ENCODE measurements at regions not wholly inside any gene's neighbourhood (a gene's known extent, or its start where the extent isn't known, plus 50 kb on each side); places are given as distances from the start of the nearest gene placed in this dataset.

DNA sequence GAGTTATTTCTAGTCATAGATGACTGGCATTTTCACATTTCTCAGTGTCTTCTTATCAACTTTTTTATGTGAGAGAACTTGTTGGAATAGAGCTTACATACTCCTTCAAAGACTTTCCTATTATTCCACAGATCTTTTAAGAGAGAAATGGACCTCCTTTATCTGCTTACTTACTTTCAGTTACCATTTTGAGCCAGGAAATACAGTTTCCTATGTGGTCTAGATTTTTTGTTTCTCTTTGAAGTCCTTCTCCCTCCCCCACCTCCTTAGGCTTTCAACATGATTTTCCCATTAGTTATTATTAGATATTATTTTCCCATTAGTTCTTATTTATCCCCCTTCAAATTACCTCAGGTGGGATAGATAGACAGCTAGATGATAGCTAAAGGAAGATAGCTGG lies 289.1 kb upstream of the ITGA1 start:
- no peak for DNase-seq (ENCODE audit: low spot score)

GRCh38 chr5:52502460-52502999 lies 285.2 kb upstream of the ITGA1 start:
- no peak for DNase-seq (ENCODE audit: low spot score)

DNA sequence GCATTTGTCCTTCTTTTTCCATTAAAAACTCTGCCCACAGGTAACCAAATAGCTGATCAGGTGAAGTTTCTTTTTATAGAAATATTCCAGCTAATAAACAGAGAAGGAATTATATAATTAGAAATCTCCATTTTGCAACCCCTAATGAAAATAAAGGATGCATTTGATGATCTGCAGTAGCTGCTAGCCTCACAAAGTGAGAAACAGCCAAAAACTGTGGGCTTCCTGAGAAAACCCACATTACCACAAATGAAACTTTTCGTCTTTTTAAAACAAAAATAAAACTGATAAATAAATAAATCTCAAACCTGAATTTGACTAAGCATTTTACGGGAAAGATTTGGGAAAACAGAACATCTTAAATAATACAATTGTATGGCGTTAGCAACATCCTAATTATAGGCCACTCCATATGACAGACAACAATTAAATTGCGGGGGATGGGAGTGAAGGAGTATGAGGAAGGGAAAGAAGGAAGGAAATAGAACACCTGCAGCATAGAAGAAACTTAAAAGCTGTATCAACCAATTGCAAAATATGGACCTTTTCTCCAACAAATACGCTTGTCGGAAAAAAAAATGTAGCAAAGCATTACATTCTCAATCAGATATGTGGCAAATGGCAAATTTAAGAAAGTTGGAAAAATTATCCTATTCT lies 283.0 kb upstream of the ITGA1 start:
- no peak for DNase-seq (ENCODE audit: low spot score)

DNA sequence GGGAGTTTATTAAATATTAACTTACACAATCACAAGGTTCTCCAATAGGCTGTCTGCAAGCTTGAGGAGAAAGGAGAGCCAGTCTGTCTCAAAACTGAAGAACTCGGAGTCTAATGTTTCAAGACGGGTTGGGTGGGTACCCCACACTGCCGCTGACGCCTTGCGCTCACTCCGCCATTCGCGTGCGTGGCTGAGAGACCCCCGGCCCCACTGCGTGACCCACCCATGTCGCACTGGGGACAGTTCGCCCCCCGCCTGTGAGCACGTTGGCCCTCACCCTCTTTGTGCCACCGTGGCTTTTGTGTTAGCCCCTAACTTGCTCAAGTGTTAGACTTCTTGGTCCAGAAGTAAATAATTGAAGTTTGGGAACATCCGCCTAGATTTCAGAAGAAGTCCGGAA lies 270.0 kb upstream of the ITGA1 start:
- DNase-seq (ENCODE audit: low spot score): no peak

DNA sequence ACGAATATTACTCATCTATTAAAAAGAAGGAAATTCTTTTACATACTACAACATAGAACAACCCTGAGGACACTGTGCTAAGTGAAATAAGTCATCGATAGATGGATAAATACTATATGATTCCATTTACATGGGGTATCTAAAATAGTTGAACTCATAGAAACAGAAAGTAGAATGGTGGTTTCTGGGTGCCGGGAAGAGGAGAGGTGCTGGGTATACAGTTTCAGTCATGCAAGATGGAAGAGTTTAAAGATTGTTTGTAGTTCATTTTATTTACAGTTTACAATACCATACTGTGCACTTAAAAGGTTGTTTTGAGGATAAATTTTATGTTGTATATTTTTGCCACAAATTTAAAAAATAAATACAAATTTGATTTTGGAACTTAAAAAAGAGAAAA lies 267.5 kb upstream of the ITGA1 start:
- DNase-seq (ENCODE audit: low spot score): no peak

- DNase-seq (ENCODE audit: low spot score): no peak
These were observed 266.5 kb upstream of the ITGA1 start for GRCh38 chr5:52521236-52521635.

- DNase-seq (ENCODE audit: low spot score): no peak
These were observed 264.0 kb upstream of the ITGA1 start for GRCh38 chr5:52523701-52524100.

DNA sequence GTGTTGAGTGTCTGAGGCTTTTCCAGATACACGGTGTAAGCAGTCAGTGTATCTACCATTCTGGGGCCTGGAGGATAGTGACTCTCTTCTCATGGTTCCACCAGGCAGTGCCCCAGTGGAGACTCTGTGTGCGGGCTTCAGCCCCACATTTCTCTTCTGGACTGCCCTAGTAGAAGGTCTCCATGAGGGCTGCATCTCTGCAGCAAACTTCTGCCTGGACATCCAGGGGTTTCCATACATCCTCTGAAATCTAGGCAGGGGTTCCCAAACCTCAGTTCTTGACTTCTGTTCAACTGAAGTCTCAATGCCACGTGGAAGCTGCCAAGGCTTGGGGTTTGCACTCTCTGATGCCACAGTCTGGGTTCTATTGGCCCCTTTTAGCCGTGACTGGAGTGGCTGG lies 256.6 kb upstream of the ITGA1 start:
- no peak for DNase-seq (ENCODE audit: low spot score)

GRCh38 chr5:52543594-52543993 lies 244.1 kb upstream of the ITGA1 start:
- no peak for DNase-seq (ENCODE audit: low spot score)

GRCh38 chr5:52544738-52545137 lies 243.0 kb upstream of the ITGA1 start:
- no peak for DNase-seq (ENCODE audit: low spot score)

- DNase-seq (ENCODE audit: low spot score): no peak
These were observed 233.4 kb upstream of the ITGA1 start for GRCh38 chr5:52554293-52554692.

GRCh38 chr5:52560366-52560765 lies 227.3 kb upstream of the ITGA1 start:
- no peak for DNase-seq (ENCODE audit: low spot score)

DNA sequence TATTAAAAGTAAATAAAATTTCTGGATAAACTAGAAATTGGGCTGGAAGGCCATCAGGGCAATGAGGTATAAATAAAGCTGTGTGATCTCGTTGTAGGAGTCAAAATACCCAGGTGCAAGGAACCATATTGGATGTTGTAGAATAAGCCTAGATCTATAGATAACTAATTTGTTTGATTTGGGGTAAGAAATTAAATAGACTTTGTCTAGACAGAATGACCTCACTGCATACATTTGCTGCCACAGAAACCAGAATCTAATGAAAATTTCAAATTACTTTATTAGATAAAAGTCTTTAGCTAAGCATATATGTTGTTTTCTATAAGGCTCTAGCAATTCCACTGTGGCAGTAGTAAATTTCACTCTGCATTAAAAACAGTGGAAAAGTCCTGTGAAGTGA lies 225.2 kb upstream of the ITGA1 start:
- no peak for DNase-seq (ENCODE audit: low spot score)

DNA sequence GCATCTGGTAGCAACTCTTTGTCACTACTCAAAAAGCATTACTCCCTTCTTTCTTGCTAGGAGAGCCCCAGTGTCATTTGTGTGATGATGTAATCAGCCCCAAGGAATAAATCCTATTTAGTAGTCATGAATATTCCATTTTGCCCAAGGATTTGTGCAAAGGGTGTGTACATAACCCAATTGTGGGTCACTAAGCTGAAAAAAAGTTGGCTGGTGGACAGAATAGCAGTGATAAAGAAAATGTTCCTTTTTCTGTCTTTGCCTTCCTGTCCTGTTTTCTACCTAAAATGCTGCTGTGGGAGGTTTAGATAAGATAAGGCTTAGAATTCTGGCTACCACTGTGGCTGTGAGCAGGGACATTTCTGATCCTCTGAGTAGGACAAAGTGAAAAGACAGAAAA lies 223.1 kb upstream of the ITGA1 start:
- no peak for DNase-seq (ENCODE audit: low spot score)

GRCh38 chr5:52577546-52577945 lies 210.2 kb upstream of the ITGA1 start:
- no peak for DNase-seq (ENCODE audit: low spot score)

- no peak for DNase-seq (ENCODE audit: low spot score)
These were observed 208.3 kb upstream of the ITGA1 start for GRCh38 chr5:52579391-52579790.

DNA sequence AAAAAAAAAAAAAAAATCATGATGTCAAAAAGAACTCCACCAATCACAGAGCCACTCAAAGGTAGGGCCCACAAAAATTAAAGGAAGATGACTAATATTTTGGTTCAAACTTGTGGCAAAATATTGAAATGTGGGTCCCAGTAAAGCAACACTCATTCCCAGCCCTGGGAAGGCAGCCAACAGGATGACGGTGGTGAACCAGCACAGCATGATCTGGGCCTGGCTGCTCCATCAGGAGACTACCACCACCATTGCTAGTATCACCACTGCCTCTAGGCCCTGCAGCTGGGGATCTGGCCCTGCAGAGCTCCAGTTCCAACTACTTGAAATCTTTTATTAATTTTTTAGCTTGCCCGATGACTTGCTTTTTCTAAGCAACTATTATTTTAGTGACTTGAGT lies 206.8 kb upstream of the ITGA1 start:
- DNase-seq (ENCODE audit: low spot score): no peak

- no peak for DNase-seq (ENCODE audit: low spot score)
These were observed 205.4 kb upstream of the ITGA1 start for GRCh38 chr5:52582313-52582712.

DNA sequence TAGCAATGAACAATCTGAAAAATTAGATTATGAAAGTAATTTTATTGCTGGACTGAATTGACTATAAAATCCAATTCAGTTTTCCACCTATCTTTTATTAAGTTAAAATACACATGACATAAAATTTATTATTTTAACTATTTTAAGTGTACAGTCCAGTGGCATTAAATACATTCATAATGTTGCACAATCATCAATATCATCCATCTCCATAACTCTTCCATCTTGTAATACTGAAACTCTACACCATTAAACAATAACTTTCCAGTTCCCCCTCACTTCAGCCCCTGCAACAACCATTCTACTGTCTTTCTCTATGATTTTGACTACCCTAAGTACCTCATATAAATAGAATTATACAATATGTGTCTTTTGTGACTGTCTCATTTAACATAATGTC lies 200.6 kb upstream of the ITGA1 start:
- no peak for DNase-seq (ENCODE audit: low spot score)

DNA sequence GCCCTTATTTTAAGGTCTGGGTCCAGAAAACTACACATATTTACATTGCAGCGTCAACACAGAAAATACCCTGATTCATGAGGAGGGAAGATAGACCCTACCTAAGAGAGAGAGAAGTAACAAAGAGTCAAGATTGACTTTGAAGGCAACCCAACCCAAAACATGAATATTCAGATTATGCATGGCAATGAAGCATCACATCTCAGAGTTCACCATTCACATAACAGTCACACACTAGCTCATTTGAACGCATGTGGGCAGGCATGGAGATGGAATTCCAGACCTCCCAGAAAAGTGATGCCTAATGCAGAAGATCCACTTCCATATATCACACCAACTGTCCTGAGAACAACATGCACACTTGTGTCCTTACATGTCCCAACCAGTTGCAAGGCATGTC lies 190.1 kb upstream of the ITGA1 start:
- DNase-seq (ENCODE audit: low spot score): no peak

GRCh38 chr5:52598968-52599367 lies 188.7 kb upstream of the ITGA1 start:
- DNase-seq (ENCODE audit: low spot score): no peak

- DNase-seq (ENCODE audit: low spot score): no peak
These were observed 183.8 kb upstream of the ITGA1 start for GRCh38 chr5:52603778-52604554.

Data from CD4-positive, alpha-beta T cell treated with Interleukin-6 at 100 ng/mL for 8 hours (primary cell).